DMS 273 (cell line): ENCODE measurements at regions not wholly inside any gene's neighbourhood (a gene's known extent, or its start where the extent isn't known, plus 50 kb on each side); places are given as distances from the start of the nearest gene placed in this dataset.

Experiments
- DNase-seq: peaks from one replicate; lab custom pipeline; 2025; ENCODE audit not compliant: unreplicated experiment; lab: John Stamatoyannopoulos, UW

GRCh38 chr6:96743496-96743895 is 93.8 kb downstream of the GPR63 start:
- no peak for DNase-seq

- peak; percentile 63 for DNase-seq
Observed at GRCh38 chr6:96742702-96743101, 94.6 kb downstream of the GPR63 start.

GRCh38 chr6:96735332-96735731 is 101.9 kb downstream of the GPR63 start:
- no peak for DNase-seq

GRCh38 chr6:96727144-96727543 is 110.1 kb downstream of the GPR63 start:
- DNase-seq: no peak

- peak; percentile 23 for DNase-seq
Observed at GRCh38 chr6:96725296-96725695, 112.0 kb downstream of the GPR63 start.

GRCh38 chr6:96724641-96725040 is 112.6 kb downstream of the GPR63 start:
- no peak for DNase-seq

- DNase-seq: no peak
Observed at GRCh38 chr6:96723362-96723761, 113.9 kb downstream of the GPR63 start.

- DNase-seq: no peak
Observed at GRCh38 chr6:96721227-96721626, 116.0 kb downstream of the GPR63 start.

- DNase-seq: peak; percentile 43
Observed at GRCh38 chr6:96716221-96716620, 121.1 kb downstream of the GPR63 start.

GRCh38 chr6:96715608-96716007 is 121.7 kb downstream of the GPR63 start:
- no peak for DNase-seq

GRCh38 chr6:96704713-96705112 is 132.6 kb downstream of the GPR63 start:
- peak; percentile 17 for DNase-seq

- no peak for DNase-seq
Observed at GRCh38 chr6:96702626-96703025, 134.7 kb downstream of the GPR63 start.

GRCh38 chr6:96700915-96701314 is 136.4 kb downstream of the GPR63 start:
- DNase-seq: no peak

GRCh38 chr6:96694429-96694828 is 131.5 kb downstream of the FHL5 start:
- DNase-seq: peak; percentile 86

- no peak for DNase-seq
Observed at GRCh38 chr6:96687121-96687520, 124.2 kb downstream of the FHL5 start.

GRCh38 chr6:96685702-96686101 is 122.8 kb downstream of the FHL5 start:
- no peak for DNase-seq

GRCh38 chr6:96683819-96684528 is 121.0 kb downstream of the FHL5 start:
- peak; percentile 27 for DNase-seq

GRCh38 chr6:96682017-96682416 is 119.1 kb downstream of the FHL5 start:
- DNase-seq: no peak

GRCh38 chr6:96675597-96675996 is 112.7 kb downstream of the FHL5 start:
- peak; percentile 75 for DNase-seq
